HUES48 (cell line): ENCODE measurements at regions not wholly inside any gene's neighbourhood (a gene's known extent, or its start where the extent isn't known, plus 50 kb on each side); places are given as distances from the start of the nearest gene placed in this dataset.

ENCODE experiments used
- H3K27ac ChIP-seq: one replicate; pipeline ENCODE4 v1.7.0; 2013; ENCODE audit warnings: low read depth, low read length, inconsistent platforms
- H3K27me3 ChIP-seq: 2 replicates; pipeline ENCODE4 v1.6.1; 2013; ENCODE audit warnings: mild to moderate bottlenecking, low read length; ENCODE audit not compliant: control insufficient read depth, insufficient read depth
- H3K36me3 ChIP-seq: 2 replicates; pipeline ENCODE4 v1.6.1; 2013; ENCODE audit warnings: low read length; ENCODE audit not compliant: control insufficient read depth, insufficient read depth
- H3K4me1 ChIP-seq: 2 replicates; pipeline ENCODE4 v1.6.1; 2013; ENCODE audit warnings: mild to moderate bottlenecking, low read length; ENCODE audit not compliant: control insufficient read depth, insufficient read depth
- H3K4me3 ChIP-seq: 2 replicates; pipeline ENCODE4 v1.5.1; 2013; ENCODE audit warnings: mild to moderate bottlenecking, low read depth, low read length
- H3K9ac ChIP-seq: 2 replicates; pipeline ENCODE4 v1.6.1; 2013; ENCODE audit warnings: mild to moderate bottlenecking, low read depth, low read length, moderate library complexity
- H3K9me3 ChIP-seq: 2 replicates; pipeline ENCODE4 v1.6.1; 2013; ENCODE audit warnings: low read length; ENCODE audit not compliant: control insufficient read depth, insufficient read depth

DNA sequence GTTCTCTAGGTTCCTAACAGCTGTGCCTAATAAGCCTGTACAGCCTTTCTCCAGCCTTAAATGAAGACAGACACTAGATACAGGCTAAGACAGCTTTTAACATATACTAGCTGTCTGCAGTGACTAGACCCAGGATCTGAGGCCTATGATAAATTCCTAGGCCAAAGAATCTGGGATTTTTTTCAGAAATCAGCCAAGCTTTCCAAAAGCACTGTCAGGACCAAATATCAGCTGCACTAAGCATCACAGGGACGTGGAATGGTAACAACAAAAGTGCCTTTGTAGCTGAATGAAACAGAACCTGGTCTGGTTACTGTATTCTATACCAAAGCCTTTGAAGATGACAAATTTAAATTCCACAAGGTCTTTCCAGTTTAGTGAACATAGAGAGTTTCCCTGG is 77.9 kb upstream of the DOCK9 start:
- H3K27me3 ChIP-seq: no peaks in the 10 kb centered on the region
- H3K4me1 ChIP-seq: peaks cover 22% of the 10 kb centered on the region
- no peak overlapping the region for H3K9ac ChIP-seq
- no peaks in the 10 kb centered on the region for H3K36me3 ChIP-seq
- no peak overlapping the region for H3K27ac ChIP-seq
- H3K9me3 ChIP-seq: no peaks in the 10 kb centered on the region
- no peak overlapping the region for H3K4me3 ChIP-seq

DNA sequence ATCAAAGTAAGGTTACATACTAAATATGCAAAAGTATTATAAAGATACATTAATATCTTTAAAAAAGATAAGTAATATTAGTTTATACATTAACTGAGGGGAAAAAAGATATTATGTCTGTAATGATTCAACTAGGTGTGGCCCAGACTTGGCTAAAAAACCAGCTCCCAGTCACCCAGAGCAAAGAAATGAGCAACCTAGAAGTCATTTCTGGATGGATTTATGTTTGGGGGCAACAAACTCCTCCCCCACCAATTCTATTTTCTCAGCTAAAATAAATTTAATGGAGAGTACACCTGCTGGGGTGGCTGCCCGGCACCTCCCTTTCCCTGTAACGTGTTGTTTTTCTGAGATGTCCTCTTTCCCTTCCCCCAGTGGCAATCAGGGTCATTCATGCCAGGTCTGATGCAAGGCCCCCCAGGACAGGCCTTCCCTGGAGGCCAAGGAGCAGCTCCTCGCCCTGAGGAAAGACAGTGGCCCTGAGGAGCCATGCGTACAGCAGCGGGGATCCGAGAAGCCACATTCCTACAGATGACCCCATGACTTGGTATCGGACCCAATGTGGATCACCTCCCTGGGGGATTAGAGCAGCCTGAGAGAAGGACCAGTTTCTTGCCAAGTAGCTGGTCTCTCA is 78.6 kb upstream of the DOCK9 start:
- no peaks in the 10 kb centered on the region for H3K36me3 ChIP-seq
- H3K27ac ChIP-seq: no peak overlapping the region
- peaks cover 15% of the 10 kb centered on the region for H3K4me1 ChIP-seq
- no peaks in the 10 kb centered on the region for H3K9me3 ChIP-seq
- H3K4me3 ChIP-seq: no peak overlapping the region
- H3K27me3 ChIP-seq: no peaks in the 10 kb centered on the region
- H3K9ac ChIP-seq: no peak overlapping the region

DNA sequence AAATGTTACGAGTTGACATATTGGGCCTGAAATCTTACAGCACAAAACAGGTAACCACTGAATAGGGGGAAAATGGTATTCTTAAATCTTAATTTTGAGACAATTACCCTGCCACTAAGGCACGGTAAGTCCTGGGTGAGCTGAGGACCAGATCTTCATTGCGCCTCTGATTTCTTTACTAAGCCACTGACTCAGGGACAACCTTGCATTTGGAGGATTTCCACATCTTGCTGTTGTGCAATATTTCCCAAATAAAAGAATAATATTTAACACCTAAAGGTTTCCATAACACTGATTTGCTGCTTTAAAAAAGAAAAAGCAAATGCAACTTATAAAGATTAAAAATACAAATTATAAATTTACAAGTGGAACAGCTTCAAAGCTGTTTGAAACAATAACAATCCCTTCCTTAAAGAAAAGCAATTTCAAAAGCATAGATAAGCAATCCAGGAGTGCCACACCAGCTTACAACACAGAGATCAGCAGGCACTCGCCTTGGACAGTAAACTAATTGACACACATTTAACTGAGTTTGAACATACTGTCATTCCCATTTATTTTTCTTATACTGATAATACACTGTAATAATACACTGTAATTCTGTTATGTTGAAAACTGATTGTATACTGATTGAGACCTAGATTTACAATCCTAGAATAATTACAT is 79.6 kb upstream of the DOCK9 start:
- peaks cover 14% of the 10 kb centered on the region for H3K4me1 ChIP-seq
- H3K9ac ChIP-seq: no peak overlapping the region
- H3K9me3 ChIP-seq: no peaks in the 10 kb centered on the region
- H3K27me3 ChIP-seq: no peaks in the 10 kb centered on the region
- no peaks in the 10 kb centered on the region for H3K36me3 ChIP-seq
- no peak overlapping the region for H3K27ac ChIP-seq
- no peak overlapping the region for H3K4me3 ChIP-seq

DNA sequence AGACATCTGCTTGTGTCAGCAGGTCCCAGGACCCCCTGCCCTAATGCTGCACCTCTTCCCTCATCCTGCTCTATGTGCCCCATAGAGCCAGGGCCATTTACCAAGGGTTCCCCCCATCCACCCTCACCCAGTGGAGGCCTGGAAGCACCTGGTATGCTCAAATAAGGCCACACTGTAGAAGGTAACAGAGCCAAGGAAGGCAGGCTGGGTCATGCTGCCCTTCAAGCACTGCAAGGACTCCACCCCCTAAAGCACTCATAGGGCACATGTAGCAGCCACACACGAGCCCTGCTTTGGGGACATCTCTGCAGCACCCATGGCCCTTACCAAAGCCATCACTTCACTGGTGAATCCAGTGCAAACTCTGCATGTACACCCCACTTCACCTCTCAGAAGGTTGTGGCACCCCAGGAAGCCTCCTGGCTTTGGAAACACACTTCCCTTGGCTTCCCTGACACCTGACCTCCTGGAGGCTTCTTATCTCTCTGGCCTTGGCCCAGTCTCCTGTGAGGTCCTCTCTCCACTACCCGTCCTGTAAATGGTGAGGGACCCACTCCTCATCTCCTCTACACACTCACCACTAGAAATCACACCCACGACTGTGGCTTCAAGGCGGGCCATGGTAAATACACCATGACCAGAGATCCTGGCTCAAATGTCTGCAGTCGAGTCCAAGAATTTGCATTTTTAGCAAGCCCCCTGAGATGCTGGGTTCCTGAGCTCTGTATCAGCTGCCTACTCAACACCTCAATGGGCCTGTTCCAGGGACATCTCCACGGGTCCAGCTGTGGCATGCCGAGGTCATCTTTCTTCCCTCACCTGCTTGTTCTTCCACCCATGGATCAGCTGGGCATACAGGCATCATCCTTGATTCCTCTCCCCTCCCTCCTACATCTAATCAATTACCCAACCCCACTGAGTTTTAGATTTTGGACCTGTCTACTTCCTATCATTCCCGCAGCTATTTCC is 80.9 kb upstream of the DOCK9 start:
- H3K9me3 ChIP-seq: no peaks in the 10 kb centered on the region
- H3K4me3 ChIP-seq: no peak overlapping the region
- no peaks in the 10 kb centered on the region for H3K36me3 ChIP-seq
- H3K4me1 ChIP-seq: peaks cover 10% of the 10 kb centered on the region
- no peak overlapping the region for H3K9ac ChIP-seq
- no peaks in the 10 kb centered on the region for H3K27me3 ChIP-seq
- no peak overlapping the region for H3K27ac ChIP-seq

DNA sequence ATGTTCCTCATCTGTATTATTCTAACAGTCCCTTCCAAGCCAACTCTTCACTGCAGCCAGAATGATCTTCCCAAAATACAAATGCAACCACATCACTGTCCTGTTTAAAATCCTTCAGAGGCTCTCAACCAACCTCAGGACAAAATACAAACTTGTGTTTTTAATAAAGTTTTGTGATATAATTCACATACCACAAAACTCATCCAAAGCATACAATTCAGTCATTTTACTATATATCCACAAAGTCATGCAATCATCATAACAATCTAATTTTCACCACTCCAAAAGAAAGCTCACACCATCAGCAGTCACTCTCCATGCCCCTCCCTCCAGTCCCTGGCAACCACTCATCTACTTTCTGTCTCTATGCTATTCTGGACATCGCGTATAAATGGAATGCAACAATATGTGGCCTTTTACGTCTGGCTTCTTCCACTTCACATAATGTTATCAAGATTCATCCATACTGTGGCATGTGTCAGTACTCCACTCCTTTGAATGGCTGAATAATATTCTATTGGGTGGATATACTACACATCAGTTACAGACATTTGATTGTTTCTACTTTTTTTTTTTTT is 81.7 kb upstream of the DOCK9 start:
- no peaks in the 10 kb centered on the region for H3K9me3 ChIP-seq
- H3K36me3 ChIP-seq: no peaks in the 10 kb centered on the region
- H3K27ac ChIP-seq: no peak overlapping the region
- no peak overlapping the region for H3K9ac ChIP-seq
- no peak overlapping the region for H3K4me3 ChIP-seq
- H3K4me1 ChIP-seq: peaks cover 6% of the 10 kb centered on the region
- no peaks in the 10 kb centered on the region for H3K27me3 ChIP-seq

DNA sequence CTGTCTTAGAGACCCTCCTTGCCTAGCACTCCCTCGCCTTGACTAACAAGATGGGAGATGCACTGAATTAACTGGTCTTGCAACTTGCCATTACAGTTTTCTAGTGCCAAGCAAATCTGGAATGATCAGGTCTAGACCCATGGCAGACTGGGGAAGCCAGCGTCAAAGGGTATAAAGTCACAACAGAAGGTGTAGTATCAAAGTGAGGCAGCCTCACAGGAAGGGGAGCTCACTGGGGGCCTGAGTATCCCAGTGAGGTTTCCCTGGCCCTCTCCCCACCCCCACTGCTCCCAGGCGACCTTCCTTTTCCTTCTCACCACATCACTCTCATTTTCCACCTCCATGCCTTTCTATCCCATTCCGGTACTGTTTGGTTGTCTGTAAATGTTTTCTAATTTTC is 83.5 kb upstream of the DOCK9 start:
- H3K9me3 ChIP-seq: no peaks in the 10 kb centered on the region
- H3K27me3 ChIP-seq: no peaks in the 10 kb centered on the region
- H3K36me3 ChIP-seq: no peaks in the 10 kb centered on the region
- H3K4me3 ChIP-seq: no peak overlapping the region
- peaks cover 4% of the 10 kb centered on the region for H3K4me1 ChIP-seq
- no peak overlapping the region for H3K9ac ChIP-seq
- no peak overlapping the region for H3K27ac ChIP-seq

DNA sequence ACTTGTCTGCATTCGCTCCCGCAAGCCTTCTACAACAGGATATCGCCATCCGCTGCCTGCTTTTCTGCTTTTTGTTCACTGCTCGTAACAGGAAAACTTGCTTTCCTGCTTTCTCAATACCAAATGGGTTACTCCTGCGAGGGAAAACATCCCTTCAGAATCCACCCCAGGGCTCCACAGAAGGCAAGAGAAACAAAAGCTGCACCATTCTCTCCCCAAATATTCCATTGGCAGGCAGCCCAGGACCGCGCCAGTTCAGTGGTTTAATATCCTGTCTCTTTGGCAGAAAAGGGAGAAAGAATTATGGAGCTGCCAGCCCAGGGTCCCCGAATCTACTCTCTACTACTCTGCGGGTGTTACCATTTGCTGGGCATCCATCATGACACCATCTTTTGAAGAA is 84.7 kb upstream of the DOCK9 start:
- Histone ChIP-seq H3K4me3 (no peak overlapping the region), H3K36me3 (no peaks in the 10 kb centered on the region), H3K9ac (no peak overlapping the region), H3K9me3 (no peaks in the 10 kb centered on the region), H3K27me3 (no peaks in the 10 kb centered on the region), H3K27ac (no peak overlapping the region), H3K4me1 (peaks cover 8% of the 10 kb centered on the region)

DNA sequence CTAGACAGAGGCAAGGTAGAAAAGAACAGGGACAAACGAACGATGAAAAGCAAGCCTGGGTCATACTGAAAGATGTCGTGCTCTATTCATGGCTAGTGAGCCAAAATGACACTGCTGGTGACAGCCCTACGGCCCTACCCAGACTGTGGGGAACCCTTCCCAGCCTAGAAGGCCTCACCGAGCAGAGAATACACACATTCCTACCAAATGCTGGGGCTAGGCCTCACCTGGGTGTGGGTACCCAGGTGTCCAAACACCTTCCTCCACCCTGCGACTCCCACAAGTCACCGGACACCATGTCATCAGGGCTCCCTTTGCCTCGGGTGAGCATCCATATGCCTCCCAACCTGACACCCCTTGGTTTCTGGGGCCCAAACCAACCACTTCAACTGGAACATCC is 85.3 kb upstream of the DOCK9 start:
- no peak overlapping the region for H3K9ac ChIP-seq
- H3K9me3 ChIP-seq: no peaks in the 10 kb centered on the region
- no peak overlapping the region for H3K4me3 ChIP-seq
- no peak overlapping the region for H3K27ac ChIP-seq
- H3K27me3 ChIP-seq: no peaks in the 10 kb centered on the region
- no peaks in the 10 kb centered on the region for H3K36me3 ChIP-seq
- H3K4me1 ChIP-seq: peaks cover 8% of the 10 kb centered on the region

DNA sequence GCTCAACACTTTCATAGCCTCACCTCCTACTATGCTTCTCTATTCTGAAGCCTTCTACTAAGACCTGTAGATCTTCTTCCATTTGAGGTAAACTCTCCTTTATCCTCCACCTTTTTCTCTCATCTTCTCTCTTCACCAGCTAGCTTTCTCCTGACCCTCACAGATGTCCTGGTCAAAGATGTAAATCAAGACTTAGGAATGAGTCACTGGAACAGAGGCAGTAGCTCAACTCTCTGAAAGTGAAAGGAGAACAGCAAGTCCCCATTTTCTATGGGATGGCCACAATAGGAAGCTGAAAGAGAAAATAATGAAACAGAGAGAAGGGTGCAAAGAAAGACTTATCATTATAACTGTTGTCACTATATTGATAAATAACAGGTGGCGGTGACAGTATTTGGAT is 86.1 kb upstream of the DOCK9 start:
- H3K9ac ChIP-seq: no peak overlapping the region
- H3K27me3 ChIP-seq: no peaks in the 10 kb centered on the region
- no peak overlapping the region for H3K27ac ChIP-seq
- H3K4me3 ChIP-seq: no peak overlapping the region
- no peaks in the 10 kb centered on the region for H3K36me3 ChIP-seq
- peaks cover 8% of the 10 kb centered on the region for H3K4me1 ChIP-seq
- no peaks in the 10 kb centered on the region for H3K9me3 ChIP-seq

DNA sequence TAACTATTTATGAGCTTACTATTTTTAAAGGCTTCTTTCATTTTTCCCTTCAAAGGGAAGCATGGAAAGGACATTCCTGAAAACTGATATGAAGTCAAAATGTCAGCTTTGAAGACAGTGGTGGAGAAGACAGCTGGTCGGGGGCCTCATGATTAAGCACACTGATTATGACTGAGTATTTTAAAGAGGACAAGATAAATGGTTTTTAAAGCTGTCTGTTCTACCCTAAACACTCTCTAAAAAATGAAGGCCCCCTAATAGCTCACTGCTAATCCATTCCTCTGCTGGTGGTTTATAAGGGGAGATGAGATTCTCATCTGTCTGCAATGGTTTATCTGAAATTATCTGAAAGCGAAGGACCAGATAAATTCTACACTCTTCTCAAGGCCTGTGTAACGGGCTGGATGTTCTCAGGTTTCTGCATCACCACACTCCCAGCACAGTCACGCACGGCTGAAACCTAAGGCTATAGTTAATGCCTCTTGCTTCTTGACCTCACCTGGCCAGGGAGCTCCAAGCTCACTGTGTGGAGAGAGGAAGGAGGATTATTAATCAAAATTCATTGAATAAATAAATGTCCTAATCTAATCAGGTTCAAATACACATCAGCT is 86.9 kb upstream of the DOCK9 start:
- Histone ChIP-seq H3K4me3 (no peak overlapping the region), H3K36me3 (no peaks in the 10 kb centered on the region), H3K9me3 (no peaks in the 10 kb centered on the region), H3K9ac (no peak overlapping the region), H3K27me3 (no peaks in the 10 kb centered on the region), H3K27ac (no peak overlapping the region), H3K4me1 (peaks cover 8% of the 10 kb centered on the region)
